Loucy (cell line): ENCODE measurements at regions not wholly inside any gene's neighbourhood (a gene's known extent, or its start where the extent isn't known, plus 50 kb on each side); places are given as distances from the start of the nearest gene placed in this dataset.

ENCODE experiments used
- EZH2phosphoT487 ChIP-seq: fragments of 200-600 bp; IDR thresholded peaks from 2 replicates; pipeline ENCODE4 v1.6.1; 2018; ENCODE audit warnings: antibody characterized with exemption, mild to moderate bottlenecking, moderate library complexity, borderline replicate concordance
- TF ChIP-seq, protein P1 (sequence below): fragments of 200-600 bp; sonication (generic); conservative IDR thresholded peaks from 2 replicates; pipeline ENCODE4 v1.5.1; 2014; ENCODE audit warnings: mild to moderate bottlenecking, antibody characterized with exemption, low read length

GRCh38 chr2:41078341-41078740 lies 626.5 kb upstream of the SLC8A1 start:
- TF ChIP-seq, protein P1, sequence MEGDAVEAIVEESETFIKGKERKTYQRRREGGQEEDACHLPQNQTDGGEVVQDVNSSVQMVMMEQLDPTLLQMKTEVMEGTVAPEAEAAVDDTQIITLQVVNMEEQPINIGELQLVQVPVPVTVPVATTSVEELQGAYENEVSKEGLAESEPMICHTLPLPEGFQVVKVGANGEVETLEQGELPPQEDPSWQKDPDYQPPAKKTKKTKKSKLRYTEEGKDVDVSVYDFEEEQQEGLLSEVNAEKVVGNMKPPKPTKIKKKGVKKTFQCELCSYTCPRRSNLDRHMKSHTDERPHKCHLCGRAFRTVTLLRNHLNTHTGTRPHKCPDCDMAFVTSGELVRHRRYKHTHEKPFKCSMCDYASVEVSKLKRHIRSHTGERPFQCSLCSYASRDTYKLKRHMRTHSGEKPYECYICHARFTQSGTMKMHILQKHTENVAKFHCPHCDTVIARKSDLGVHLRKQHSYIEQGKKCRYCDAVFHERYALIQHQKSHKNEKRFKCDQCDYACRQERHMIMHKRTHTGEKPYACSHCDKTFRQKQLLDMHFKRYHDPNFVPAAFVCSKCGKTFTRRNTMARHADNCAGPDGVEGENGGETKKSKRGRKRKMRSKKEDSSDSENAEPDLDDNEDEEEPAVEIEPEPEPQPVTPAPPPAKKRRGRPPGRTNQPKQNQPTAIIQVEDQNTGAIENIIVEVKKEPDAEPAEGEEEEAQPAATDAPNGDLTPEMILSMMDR = no peak
- no peak for TF ChIP-seq EZH2phosphoT487
